Endothelial cell of umbilical vein (primary cell): ENCODE measurements at regions not wholly inside any gene's neighbourhood (a gene's known extent, or its start where the extent isn't known, plus 50 kb on each side); places are given as distances from the start of the nearest gene placed in this dataset.

Experiments used
- EZH2 ChIP-seq: IDR thresholded peaks from 2 replicates; pipeline ENCODE4 v1.6.1; 2012; ENCODE audit warnings: borderline replicate concordance, low read depth, mild to moderate bottlenecking, moderate library complexity, low read length, inconsistent platforms; ENCODE audit not compliant: severe bottlenecking
- FOS ChIP-seq: IDR thresholded peaks from 2 replicates; pipeline ENCODE4 v1.6.1; 2011; ENCODE audit warnings: mild to moderate bottlenecking, low read length, moderate library complexity, borderline replicate concordance; ENCODE audit not compliant: insufficient read depth
- GATA2 ChIP-seq: IDR thresholded peaks from 2 replicates; pipeline ENCODE4 v1.7.0; 2011; ENCODE audit warnings: low read depth, mild to moderate bottlenecking, moderate library complexity, mixed read lengths, low read length; ENCODE audit not compliant: insufficient read length, insufficient read depth
- JUN ChIP-seq: IDR thresholded peaks from 2 replicates; pipeline ENCODE4 v1.6.1; 2011; ENCODE audit warnings: borderline replicate concordance, low read depth; ENCODE audit not compliant: insufficient read length, insufficient read depth
- MYC ChIP-seq: IDR thresholded peaks from one replicate; pipeline ENCODE4 v1.6.1; 2011; ENCODE audit warnings: mild to moderate bottlenecking, low read depth, low read length
- POLR2A ChIP-seq: IDR thresholded peaks from 2 replicates; pipeline ENCODE4 v1.6.1; 2012; ENCODE audit warnings: low read depth, mild to moderate bottlenecking, control low read depth, low read length
- POLR2AphosphoS5 ChIP-seq: IDR thresholded peaks from 2 replicates; pipeline ENCODE4 v1.6.1; 2012; ENCODE audit warnings: low read depth, mild to moderate bottlenecking, control low read depth, low read length, moderate library complexity; ENCODE audit not compliant: insufficient read depth
- TF ChIP-seq, protein P1 (sequence below), 2 donors: IDR thresholded peaks; 1 replicate in 1 of 2; 2 replicates in 1 of 2; pipeline ENCODE4 v1.5.1; 2011; ENCODE audit warnings: low read length in 2 of 2, mild to moderate bottlenecking in 2 of 2, moderate library complexity in 2 of 2, control low read depth in 1 of 2, inconsistent platforms in 1 of 2, low read depth in 1 of 2; ENCODE audit not compliant: insufficient read depth in 1 of 2; ENCODE audit errors: extremely low read depth in 1 of 2
- TF ChIP-seq, protein P2 (sequence below): IDR thresholded peaks from 2 replicates; pipeline ENCODE4 v1.6.1; 2011; ENCODE audit not compliant: insufficient read depth, insufficient read length

DNA sequence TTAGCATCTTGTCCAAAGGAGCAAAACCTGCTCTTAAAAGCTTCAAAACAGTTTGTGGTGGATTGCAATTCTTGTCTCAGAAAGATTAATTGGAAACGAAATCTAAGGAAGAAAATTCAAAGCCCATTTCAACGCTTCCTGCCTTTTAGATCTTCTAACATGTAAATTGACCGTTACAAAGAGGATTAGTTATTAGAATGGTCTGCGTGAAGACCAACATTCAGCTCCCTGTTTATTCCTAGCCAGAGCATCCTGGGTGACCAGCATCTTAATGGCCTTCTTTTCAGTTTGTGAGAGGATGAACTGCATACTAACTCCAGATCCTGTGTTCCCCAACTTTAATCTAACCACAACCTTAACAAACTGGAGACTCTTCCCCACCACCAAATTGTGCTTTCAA lies 109.9 kb upstream of the SLC1A3 start:
- TF ChIP-seq POLR2A, result no peak
- TF ChIP-seq, protein P1, sequence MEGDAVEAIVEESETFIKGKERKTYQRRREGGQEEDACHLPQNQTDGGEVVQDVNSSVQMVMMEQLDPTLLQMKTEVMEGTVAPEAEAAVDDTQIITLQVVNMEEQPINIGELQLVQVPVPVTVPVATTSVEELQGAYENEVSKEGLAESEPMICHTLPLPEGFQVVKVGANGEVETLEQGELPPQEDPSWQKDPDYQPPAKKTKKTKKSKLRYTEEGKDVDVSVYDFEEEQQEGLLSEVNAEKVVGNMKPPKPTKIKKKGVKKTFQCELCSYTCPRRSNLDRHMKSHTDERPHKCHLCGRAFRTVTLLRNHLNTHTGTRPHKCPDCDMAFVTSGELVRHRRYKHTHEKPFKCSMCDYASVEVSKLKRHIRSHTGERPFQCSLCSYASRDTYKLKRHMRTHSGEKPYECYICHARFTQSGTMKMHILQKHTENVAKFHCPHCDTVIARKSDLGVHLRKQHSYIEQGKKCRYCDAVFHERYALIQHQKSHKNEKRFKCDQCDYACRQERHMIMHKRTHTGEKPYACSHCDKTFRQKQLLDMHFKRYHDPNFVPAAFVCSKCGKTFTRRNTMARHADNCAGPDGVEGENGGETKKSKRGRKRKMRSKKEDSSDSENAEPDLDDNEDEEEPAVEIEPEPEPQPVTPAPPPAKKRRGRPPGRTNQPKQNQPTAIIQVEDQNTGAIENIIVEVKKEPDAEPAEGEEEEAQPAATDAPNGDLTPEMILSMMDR (IDR thresholded peaks at IDR 0.05; ENCODE audit: extremely low read depth in 1 of 2, insufficient read depth in 1 of 2, low read depth in 1 of 2, low read length in 2 of 2), result no peak
- TF ChIP-seq EZH2, result no peak
- TF ChIP-seq, protein P2, sequence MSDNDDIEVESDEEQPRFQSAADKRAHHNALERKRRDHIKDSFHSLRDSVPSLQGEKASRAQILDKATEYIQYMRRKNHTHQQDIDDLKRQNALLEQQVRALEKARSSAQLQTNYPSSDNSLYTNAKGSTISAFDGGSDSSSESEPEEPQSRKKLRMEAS, result no peak
- no peak for TF ChIP-seq JUN
- TF ChIP-seq POLR2AphosphoS5, result no peak
- no peak for TF ChIP-seq FOS
- TF ChIP-seq MYC, result no peak
- no peak for TF ChIP-seq GATA2
